GM18909 (cell line): ENCODE measurements at regions not wholly inside any gene's neighbourhood (a gene's known extent, or its start where the extent isn't known, plus 50 kb on each side); places are given as distances from the start of the nearest gene placed in this dataset.
A peak's percentile ranks its signal among the peaks of the same experiment; 100 is the strongest.
"Not testable (repeated sequence)": the region's sequence is repeated elsewhere in the genome, so short reads cannot be mapped to it uniquely, and the experiment has no call there.

Experiments
- ATAC-seq: cut with Tn5 transposase; IDR thresholded peaks from one replicate; pipeline ENCODE4 v1.9.1; 2021; ENCODE audit warnings: mild to moderate bottlenecking; ENCODE audit not compliant: unreplicated experiment, poor library complexity

DNA sequence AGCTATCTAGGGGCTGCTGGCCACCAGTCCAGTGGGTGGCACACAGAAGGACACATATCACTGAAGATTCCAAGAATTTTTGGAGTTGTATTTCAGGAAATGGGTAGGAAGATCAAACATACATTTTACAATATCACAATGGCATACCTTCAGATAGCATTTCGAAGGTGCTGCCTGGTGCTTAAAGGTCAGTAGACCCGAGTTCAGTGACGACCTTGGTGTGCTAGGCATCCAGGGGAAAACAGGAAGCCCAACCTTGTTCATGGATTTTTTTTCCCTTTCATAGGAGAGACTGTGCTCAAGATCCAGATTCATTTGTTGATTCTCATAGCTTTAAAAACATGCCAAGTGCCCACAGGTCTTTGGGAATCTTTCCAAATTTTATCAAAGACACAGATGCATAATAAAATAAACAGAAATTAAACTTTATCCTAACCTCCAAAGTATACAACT is 51.0 kb upstream of the RCBTB2 start:
- no peak for ATAC-seq

DNA sequence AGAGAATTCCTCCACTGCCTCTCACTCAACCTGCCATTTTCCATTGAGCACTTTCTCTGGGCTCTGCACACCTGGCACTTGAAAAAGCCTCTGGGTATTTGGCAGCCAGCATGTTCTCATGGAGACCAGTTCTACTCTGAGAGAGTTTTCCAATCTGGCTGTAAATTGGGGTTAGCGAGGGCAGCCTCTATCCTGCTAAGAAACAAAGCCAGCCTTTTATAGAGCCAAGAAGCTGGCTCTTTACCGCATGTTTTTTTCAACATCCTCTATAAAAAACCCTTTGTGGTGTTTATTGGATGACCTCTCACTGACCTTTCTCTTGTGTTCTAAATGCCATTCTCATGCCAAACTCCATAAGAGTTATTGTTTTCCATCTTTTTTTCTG is 52.6 kb upstream of the RCBTB2 start:
- ATAC-seq: no peak

DNA sequence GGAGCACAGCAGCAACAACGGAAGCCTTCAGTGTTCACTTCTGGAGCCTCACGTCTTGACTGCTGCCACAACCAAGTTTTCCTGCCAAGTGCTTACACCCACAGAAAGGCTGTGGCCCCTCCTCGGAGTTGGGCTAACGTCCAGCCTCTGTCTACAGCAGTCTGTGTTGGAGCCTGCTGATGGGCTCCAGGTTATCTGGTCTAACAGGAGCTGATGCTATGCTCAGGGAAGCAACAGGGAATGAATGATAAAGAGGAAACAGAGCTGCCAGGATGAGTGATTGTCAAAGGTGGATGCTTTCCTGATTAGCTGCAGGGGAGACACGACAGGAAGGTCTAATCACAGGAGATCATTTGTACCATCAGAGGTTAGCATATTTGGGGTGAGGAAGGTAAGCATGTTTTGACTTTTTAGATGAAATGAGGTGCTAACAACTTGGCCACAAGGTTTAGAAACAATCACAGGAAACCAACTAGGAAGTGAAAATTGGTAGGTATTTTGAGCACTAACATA is 53.8 kb upstream of the RCBTB2 start:
- peak; percentile 40 for ATAC-seq

DNA sequence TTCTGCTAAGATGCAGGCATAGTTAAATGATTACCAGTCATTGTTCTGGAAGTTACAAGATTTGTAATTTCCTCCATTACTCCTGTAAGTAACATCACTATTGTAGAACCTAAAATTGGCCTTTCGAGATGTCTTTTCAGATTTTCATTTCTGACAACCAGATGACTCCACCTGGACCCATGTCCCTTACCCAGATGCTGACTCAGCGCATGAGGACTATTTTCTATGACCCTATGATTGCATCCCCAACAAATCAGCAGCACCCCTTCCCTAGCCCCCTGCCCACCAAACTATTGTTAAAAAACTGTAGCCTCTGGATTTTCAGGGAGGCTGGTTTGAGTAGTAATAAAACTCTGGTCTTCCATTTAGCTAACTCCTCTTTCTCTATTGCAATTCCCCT is 55.2 kb upstream of the RCBTB2 start:
- ATAC-seq: no peak

DNA sequence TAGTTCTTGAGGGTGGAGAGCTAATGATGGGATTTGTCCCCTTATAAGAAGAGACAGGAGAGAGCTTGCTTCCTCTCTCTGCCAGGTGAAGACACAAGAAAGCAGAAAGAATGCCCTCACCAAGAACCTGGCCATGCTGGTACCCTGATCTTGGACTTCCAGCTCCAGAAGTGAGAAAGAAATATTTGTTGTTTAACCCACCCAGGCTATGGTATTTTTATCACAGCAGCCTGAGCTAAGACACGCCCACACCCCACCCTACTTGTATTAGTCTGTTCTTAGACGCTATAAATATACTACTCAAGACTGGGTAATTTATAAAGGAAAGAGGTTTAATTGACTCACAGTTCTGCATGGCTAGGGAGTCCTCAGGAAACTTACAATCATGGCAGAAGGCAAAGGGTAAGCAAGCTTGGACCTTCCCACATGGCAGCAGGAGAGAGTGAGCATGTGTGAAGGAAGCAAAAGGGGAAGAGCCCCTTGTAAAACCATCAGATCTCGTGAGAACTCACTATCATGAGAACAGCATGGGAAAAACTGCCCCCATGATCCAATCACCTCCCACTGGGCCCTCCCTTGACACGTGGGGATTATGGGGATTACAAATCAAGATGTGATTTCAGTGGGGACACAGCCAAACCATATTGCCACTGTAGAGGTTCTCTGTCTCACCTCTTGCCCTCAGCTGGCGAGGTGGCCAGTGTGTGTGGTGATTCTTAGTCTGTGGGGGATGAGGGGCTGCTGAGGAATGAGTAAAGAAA is 57.4 kb upstream of the RCBTB2 start:
- no peak for ATAC-seq

DNA sequence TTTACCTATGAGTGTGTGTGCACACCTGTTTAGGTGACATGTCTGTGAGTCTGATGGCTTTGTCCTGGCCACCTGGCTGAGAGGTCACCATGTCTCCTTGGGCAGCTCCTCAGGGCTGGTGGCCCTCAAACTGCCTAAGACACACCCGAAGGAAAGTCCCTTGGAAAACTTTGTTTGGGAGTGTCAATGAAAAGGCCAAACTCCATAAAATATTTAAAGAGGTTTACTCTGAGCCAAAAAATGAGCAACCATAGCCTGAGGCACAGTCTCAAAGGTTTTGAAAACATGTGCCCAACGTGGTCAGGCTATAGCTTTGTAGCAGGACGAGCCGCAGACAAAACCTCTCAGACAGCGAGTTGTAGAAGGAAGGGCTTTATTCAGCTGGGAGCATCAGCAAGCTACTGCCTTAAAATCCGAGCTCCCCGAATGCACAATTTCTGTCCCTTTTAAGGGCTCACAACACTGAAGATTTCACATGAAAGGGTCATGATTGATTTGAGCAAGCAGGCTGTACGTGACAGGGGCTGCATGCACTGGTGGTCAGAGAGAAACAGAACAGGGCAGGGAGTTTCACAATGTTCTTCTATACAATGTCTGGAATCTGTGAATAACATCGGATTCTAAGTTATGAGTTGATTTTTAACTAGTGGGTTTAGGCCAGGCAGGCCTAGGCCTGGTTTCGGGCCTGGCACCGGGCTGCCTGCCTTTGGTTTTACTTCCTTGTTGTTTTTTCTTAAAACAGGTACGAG is 58.4 kb upstream of the RCBTB2 start:
- ATAC-seq: not testable (repeated sequence)

DNA sequence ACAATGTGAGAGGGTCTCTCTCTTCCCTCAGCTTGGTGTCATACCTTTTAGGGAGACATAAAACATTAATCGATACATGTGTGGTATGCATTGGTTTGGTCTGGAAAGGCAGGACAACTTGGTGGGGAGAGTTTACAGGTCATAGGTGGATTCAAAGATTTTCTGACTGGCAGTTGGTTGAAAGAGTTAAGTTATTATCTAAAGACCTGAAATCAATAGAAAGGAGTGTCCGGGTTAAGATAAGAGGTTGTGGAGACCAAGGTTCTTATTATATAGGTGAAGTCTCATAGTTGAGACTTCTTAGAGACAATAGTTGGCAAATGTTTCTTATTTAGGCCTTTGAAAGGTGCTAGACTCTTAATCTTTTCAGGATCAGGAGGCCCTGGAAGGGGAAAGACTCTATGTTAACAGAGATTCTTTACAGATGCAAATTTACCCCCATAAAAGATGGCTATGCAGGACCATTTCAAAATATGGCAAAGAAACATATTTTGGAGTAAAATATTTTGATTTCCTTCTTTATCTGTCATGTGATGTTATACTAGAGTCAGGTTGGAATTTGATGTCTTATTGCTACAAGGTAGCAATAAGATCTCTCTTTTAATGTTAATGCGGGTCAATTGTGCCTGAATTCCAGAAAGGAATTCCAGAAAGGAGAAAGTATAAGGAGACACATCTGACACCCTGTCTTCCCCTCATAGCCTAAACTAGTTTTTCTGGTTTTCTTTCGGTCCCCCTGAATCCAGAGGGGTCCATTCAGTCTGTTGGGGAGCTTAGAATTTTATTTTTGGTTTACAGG is 59.2 kb upstream of the RCBTB2 start:
- ATAC-seq: no peak

DNA sequence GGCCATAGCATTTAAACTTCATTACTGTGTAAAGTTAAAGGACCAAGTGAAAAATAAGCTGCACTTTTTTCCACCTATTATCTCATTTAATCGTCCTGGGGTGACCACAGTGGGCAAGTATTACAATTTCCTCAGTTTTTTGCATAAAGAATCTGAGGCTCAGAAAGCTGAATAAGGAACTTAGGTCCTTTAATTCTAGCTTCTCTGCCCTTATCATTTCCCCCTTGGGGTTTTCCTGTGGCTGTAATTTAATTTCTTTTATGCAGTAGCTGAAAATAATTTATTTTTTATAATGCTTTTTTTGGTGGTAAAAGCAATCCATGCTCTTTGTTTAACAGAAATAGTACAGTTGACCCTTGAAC is 59.8 kb upstream of the RCBTB2 start:
- no peak for ATAC-seq

DNA sequence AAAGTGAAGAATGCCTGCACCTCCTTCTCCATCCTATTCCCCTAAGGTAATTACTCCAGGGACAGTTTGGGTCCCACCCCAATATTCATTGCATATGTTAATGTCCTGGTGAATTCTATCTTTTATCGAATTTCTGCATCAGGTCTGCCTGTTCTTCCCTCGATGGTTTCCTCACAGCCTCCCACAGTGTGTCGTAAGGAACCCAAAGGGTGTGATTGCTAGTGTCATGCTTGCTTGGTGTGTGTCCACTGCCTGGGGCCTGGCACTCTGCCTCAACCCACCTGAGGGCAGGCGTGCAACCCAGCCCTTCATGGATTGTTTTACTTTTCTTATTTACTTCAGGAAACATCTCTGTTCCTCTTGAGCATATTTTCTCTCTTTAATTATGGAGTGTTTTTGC is 60.2 kb upstream of the CYSLTR2 start:
- ATAC-seq: no peak

DNA sequence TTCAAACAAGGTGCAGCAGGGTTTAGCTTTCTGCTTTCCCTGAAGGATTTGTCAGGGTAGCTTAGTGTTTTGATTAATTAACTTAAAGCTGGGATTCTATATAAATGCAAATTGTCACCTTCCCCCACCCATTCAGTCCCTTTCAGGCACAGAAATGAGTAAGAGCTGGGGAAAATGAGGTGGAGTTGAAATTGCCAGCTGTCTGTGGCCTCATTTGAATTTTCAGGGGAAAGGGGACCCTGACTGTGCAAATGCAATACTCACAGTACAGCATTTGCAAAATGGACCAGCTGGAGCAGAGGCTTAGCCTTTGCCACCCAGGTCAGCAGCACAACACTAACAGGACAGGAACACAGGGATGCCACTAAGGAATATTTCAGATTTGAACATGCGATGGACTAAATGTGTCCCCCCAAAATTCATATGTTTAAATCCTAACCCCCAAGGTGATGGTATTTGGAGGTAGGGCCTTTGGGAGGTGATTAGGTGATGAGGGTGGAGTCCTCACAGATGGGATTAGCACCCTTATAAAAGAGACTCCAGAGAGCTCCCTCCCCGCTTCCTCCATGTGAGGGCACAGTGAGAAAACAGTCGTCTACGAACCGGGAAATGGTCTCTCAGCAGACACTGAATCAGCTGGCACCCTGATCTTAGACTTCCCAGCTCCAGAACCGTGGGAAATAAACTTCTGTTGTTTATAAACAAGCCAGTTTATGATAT is 59.5 kb upstream of the CYSLTR2 start:
- no peak for ATAC-seq

DNA sequence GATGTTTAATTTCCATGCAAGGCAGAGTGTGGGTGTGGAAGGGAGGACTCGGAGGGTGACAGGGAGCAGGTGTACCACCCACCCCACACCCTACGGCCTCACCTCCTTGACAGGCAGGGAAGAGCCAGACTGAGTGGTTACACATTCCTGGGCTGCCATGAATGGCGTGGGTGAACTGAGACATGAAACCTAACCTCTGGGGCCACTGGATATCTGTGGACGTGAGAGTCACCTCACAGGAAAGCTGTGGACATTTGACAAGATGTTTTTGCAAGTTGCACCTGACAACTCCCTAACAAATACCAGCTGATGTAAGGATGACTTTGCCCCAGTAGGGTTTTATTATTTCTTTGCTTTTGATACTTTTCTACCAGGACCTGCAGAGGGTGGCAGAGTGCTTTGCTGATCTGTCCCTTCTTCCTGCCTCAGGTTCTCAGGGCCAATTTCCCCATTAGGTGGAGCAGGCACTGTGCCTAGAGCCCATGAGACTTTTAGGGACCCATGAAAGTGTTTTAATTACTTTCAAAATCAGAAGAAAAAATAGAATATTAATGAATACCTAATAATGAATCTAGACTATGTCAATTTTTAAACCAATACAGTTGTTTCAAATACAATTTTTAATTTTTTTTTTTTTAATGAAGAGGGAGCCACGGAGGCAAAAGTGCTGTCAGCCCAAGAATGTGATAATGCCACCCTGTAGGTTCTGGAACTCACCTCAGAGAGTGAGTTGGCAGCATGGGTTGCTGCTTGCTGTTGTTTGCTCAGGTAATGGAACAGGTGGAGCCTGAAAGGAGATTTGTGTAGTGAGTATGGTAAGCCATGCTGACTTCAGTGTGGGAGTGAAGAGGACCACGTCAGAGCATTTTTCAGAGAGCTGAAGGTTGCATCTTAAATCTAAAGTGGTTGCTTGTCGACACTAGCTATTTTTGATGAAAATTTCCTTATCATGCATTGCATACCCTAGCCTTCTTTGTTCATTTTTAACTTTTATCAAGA is 58.0 kb upstream of the CYSLTR2 start:
- peak; percentile 53 for ATAC-seq

DNA sequence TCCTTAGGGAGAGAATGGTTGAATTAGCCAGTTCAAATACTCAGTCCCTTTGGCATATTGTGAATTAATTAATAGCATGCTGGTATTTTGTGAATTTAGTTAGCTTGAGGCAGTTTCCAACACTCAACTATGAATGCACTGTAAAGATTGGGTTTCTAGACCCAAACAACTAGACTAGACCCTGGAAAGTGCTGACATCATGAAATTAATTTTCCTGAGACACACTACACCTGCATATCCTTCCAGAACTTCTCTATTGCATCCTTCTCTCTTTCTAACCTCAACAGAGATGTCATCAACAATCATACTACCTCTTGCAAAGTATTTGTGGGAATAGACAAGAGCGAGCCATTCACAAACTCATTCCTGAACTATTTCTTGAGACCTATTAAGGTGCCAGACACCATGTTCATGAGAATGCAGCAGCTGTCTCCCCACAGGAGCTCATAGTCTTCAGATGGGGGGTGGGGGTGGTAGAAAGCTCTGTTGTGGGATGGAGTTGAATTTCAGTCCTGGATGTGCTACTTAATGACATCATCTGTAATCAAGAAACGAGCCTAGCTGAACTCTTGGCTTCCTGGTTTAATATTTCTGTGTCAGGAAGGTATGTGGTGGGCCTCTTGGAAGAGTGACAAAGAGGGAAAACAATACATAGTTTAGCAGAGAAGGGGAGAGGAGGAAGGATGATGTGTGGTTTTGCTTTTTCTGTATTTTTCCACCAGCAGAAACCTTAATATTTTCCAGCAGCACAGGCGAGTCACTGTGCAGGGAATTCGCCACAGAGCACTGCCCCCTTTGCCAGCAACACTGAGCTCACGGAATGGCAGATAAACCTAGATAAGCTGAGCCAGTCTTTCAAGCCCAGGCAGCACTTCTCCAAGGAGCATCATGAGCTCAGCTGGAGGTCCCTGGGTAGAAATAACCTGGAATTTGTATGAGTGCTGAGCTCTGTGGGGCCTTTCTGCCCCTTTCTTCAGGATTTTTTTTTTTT is 53.1 kb upstream of the CYSLTR2 start:
- no peak for ATAC-seq

DNA sequence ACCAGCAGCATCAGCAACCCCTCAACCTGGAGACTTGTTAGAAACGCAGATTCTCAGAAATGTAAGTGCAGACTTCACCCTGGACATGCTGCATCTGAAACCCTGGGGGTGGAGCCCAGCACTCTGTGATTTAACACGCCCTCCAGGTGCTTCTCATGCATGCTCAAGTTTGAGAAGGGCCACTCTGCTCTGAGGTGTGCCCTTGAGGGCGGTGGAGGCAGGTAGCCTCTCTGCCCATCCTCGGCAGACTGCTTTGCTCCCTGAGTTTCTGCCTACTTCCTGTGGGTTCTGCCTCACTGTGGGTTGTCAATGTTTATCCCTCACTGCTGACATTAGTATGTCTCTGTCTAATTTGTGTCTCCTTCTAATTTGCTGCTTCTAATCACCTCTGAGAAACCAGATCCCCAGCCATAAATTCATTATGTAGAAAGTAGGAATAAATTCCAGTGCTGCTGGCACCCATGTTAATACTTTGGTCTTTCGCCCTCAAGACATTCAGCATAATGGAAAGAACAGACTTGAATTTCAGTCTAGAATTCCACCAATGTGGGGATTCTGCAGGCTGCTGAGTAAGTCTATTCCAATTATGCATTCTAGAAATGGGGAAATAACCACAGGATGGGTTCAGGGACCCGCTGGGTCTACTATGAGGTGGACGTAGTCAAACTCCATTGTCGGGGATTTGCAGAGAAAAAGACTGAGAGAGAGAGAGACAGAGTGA is 51.3 kb upstream of the CYSLTR2 start:
- no peak for ATAC-seq

DNA sequence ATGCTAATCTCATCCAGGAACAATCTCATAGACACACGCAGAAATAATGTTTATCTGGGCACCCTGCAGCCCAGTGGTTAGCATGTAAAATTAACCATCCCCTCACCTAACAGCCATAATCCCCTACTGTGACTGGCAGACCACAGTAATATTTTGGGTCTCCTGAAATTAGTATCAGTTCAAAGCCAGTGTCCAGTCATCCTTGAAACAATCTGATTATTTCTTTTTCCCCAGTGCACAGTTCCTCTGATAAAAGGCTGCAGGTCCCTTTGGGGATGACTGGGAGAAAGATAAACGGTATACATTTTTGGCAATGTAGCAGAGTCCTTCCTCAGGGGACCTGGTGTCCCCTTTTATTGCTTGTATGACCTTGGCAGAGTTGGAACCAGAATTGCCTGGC is 50.4 kb upstream of the CYSLTR2 start:
- peak; percentile 58 for ATAC-seq
